ENCODE measurements at regions not wholly inside any gene's neighbourhood (a gene's known extent, or its start where the extent isn't known, plus 50 kb on each side); places are given as distances from the start of the nearest gene placed in this dataset.

GRCh38 chr14:71374989-71375388 lies 467.7 kb downstream of the PCNX1 start:
- no peak for TF ChIP-seq CTCF (IDR thresholded peaks at IDR 0.05; ENCODE audit: low read length)
- TF ChIP-seq EZH2 (IDR thresholded peaks at IDR 0.05; ENCODE audit: borderline replicate concordance, low read length), result no peak

Measured in OCI-LY1 (cell line).